Inferior parietal cortex (tissue), 1 donor: ENCODE measurements at regions not wholly inside any gene's neighbourhood (a gene's known extent, or its start where the extent isn't known, plus 50 kb on each side); places are given as distances from the start of the nearest gene placed in this dataset.
"Not testable (repeated sequence)": the region's sequence is repeated elsewhere in the genome, so short reads cannot be mapped to it uniquely, and the experiment has no call there.

Source experiments
- DNase-seq: peaks from one replicate; pipeline ENCODE4 v3.0.0-alpha.2; 2016; ENCODE audit errors: extremely low spot score

DNA sequence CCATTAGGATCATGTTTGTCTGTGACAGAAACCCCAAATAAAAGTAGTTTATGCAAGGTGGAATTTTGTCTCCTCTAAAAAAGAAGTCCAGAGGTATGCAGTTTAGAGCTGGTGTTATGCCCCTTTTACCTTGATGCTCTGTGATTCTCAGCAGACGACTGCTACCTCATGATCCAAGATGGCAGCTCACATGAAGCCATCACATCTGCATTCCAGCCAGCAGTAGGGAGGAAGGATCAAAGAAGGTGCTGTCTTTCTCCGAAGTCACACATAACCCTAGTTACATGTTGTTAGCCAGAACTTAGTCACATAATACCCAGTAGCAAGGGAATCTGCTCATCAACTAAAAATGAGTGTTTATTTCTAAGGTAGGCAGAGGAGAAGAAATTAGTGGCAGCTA is 135.7 kb upstream of the HS3ST2 start:
- no peak for DNase-seq

DNA sequence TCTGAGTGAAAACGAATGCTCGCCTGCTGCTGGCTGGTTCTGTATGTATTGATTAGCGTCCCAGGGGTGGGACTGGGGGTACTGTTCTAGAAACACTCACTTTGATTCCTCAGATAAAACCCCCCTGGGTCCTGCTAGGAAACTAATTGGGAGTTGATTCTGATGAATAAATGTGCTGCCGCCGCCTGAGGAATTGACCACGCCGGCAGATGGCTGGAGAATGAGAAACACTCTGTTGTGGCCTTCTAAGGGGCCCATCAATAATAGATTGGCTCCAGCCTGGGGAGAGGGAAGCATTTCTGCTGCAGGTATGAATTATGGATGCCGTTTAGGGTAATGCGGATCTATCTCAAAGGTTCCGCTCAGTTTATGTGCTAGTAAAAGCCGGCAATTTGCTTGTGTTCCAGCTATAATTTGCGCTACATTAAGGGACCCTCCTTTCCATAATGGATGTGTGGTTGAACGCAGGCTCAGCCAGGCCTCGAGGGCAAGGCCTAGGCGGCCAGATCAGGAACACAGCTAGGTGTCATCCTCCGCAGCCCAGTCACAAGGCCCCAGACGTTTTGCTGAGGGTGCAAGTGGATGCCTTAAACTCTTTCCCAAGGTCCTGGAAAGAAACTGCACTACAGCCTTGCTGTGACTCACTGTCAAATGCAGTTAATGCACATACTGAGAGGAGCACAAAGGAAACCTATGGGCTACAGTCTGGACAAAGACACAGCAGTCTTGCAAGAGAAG is 132.2 kb upstream of the HS3ST2 start:
- no peak for DNase-seq

DNA sequence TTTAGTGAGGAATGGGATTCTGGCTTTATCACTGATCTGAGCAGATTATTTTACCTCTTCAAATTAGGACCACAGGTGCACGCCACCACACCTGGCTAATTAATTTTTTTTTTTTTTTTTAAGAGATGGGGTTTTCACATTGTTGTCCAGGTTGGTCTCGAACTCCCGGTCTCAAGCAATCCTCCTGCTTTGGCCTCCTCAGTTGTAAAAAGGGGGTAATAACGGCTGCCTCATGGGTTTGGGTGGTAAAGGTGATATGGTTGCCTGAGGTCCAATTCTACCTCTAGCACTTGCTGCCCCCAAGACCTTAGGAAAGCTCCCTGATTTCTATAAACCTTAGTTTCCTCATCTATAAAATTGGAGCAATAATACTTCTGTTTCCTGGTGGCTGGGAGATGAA is 130.7 kb upstream of the HS3ST2 start:
- no peak for DNase-seq

DNA sequence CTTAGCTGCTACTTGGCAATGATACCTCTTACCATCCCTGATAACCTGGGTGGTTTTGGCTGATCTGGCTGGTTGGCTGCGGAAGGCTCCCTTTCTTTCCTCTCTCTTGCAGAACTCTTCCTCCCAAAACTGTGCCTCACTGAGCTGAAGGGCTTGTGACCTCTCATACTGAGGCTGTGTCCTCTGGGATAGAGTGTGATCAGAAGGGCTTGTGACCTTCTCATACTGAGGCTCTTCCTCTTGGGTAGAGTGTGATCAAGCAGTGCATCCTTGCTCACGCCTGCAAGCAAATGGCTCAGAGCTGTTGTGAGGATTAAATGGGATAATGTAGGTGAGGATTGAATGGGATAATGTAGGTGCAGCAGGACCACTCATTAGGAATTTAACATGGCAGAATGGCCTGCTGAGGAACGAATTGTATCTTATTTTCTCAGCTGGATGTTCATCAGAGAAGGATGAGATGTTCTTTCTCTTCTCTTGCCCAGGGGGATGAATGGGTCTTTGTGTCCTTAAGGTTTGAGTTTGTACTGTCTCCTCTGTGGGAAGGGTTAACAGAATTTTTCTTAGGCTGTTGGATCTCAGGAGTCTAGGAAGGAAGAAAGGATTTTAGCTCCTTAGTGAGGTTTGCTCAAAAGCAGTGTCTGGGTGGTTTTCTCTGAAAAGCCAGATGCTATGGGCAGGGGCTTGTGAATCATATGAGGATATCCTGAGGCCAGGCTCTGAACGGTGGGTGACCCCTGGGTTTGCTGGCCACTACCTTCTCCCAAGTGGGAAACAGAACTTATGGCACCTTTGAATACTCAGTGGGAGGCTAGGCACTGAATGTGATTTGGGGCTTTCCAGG is 130.0 kb upstream of the HS3ST2 start:
- no peak for DNase-seq

DNA sequence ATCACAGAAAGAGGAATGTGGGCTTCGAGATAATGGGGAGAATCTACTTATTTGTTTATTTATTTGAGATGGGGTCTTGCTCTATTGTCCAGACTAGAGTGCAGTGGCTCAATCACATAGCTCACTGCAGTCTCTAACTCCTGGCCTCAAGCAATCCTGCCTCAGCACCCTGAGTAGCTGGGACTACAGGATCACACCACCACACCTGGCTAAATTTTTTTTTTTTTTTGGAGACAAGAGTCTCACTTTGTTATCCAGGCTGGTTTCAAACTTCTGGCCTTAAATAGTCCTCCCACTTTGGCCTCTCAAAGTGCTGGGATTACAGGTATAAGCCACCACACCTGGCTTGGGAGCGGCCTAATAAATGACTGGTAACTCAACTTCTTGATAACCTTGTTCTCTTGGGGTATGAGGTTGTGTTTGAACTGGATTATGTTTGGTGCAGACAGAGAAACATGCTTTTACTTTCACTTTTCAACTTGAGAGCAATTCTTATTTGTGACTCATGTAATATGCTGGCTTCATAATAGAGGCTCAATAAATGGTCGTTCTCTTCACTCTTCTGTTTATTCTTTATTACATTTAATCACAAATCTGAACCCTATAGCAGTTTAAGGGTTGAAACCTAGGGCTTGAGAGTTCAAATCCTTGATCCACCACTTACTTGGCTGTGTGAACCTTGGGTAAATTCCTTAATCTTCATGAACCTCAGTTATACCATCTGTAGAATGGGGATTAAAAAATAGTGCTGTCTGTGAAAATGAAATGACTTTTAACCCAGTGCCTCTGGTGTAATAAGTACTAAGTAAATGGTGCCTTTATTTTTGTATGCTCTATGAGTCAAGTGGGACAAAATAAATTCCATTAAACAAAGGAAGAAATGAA is 129.1 kb upstream of the HS3ST2 start:
- no peak for DNase-seq

DNA sequence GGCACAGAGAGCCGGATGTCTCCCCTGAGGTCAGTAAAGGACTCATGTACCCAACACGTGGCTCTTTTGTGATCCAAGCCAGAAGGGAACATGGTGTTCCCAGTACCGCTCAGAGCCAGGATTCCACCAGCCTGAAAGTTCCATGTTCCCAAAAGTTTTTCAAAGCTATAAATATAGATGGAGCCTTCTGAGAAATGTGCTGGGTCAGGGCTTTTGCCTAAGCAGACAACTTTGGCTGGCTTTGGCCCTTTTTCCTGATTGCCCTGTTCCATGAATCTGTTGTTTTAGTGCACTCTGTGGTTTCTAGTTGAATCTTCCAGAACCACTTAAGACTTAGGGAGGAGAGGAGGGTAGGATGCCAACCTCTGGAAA is 128.5 kb upstream of the HS3ST2 start:
- no peak for DNase-seq

DNA sequence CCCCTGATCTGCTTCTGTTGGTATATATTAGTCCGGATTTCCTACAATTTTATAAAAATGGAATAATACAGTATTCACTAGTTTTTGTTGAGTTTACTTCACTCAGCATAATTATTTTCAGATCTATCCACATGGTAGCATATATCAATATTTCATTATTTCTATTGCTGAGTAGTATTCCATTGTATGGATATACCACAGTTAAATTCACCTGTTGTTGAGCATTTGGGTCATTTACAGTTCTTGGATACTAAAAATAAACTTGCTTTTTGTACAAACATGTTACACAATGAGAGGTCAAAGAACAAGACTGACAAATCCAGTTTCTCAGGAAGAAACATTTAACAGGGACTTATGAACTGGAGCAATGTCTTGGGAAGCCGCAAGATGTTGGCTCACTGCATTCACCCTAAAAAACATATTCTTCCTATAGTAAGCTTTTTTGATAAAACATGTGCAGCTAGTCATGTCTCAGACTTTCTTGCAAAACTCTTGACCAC is 126.9 kb upstream of the HS3ST2 start:
- no peak for DNase-seq

DNA sequence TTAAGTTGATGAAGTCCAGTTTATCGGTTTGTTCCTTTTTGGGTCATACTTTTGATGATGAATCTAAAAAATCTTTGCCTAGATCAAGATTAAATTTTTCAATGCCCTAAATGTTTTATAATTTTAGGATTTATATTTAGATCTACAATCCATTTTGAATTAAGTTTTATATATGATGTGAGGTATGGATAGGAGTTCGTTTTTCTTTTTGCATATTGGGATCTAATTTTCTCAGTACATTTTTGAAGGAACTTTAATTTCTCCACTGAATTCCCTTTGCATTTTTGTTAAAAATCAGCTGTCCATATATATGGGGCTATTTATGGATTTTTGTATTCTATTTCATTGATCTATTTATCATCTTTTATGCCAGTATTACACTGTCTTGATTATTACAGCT is 125.5 kb upstream of the HS3ST2 start:
- no peak for DNase-seq

DNA sequence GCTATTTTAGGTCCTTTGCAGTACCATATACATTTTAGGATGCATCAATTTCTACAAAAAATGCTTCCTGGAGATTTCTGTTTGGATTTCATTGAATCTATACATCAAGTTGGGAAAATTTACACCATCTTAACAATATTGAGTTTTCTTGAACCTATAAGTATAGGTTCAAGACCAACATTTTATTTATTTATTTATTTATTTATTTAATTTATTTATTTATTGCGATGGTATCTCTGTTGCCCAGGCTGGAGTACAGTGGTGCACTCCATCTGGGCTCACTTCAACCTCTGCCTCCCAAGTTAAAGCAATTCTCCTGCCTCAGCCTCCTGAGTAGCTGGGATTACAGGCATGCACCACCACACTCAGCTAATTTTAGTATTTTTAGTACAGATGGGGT is 125.0 kb upstream of the HS3ST2 start:
- DNase-seq: no peak

DNA sequence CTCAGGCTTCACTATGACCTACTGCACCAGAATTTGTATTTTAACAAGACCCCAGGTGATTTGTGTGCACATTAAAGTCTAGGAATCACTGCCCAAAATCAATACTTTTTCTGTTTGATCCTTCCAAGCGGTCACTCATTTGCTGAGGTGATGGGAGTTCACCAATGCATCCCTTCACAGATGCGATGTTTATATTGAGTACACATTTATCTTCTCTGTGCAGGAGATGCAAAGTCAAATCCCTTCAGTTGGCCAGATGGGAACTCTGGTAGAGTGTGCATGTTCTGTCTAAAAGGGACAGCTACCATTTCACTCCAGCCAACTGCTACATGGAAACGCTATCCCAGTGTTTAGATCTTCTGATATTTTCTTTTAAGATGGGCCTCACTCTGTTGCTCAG is 122.6 kb upstream of the HS3ST2 start:
- no peak for DNase-seq

DNA sequence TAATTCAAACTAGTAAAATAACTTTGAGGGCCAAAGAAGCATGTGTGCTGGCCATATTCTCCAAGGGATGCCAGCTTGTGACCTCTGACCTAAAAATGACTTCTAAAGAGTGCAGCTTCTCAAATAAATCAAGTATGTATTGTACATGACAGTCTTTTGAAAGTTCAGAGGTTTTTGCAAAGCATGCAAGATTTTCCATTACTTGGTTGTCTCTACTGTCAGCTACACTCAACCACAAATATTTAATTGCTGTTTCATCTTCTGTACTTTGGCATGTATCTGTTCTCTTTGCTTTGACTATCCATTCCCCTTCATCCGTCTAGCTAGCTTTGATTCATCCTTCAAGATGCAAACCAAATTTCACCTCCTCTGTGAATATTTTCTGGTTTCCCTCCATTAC is 121.9 kb upstream of the HS3ST2 start:
- no peak for DNase-seq

DNA sequence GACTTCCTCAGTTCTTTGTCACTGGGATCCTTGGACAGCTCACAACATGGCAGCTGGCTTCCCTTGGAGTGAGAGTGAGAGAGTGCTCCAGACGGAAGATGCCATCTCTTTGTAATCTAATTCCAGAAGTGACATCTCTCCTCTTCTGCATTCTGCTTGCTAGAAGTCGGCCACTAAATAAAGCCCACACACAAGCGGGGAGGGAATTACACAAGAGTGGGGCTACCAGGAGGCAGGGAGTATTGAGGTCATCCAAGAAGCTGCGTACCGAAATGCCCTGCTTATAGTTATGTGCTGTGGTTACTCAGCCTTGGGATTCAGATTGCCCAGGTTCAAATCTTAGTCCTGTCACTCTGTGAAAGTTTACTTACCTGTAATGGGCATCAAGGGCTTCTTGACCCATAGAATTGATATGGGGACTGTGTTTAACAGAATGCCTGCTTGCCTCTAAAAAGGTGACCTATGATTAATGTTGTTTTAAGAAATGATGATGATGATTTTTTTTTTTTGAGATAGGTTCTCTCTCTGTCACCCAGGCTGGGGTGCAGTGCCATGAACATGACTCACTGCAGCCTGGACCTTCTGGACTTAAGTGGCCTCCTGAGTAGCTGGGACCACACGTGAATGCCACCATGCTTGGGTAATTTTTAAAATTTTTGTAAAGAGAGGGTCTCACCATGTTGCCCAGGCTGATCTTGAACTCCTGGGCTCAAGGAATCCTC is 120.9 kb upstream of the HS3ST2 start:
- no peak for DNase-seq

DNA sequence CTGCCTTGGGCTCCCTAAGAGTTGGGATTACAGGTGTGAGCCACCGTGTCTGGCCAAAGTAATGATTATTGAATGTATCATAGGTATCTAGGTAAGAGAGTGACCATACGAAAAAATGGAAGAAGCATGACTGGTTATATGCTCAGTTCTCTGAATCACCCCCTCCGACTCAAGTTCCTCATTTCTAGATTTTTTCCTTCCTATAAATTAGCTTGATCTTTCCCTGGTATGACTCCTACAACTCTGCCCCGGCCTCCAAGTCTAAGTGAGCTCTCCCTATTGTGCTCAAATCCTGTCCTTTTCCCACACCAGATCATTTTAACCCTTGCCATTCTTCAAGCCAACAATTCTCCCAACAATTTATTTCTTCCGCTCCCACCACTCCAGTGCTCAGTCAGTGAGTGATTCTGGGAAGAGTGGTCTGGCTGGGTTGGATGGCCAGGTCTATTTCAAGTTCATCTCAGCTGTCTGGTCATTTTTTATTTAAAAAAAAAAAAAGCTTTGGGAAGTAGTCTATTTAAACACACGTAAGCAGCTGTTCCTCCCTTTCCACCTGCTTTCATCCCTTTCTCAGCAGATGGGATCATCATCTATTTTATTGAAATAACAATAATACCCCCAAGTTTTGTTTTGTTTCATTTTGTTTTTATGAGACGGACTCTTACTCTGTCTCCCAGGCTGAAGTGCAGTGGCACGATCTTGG is 120.2 kb upstream of the HS3ST2 start:
- DNase-seq: no peak

DNA sequence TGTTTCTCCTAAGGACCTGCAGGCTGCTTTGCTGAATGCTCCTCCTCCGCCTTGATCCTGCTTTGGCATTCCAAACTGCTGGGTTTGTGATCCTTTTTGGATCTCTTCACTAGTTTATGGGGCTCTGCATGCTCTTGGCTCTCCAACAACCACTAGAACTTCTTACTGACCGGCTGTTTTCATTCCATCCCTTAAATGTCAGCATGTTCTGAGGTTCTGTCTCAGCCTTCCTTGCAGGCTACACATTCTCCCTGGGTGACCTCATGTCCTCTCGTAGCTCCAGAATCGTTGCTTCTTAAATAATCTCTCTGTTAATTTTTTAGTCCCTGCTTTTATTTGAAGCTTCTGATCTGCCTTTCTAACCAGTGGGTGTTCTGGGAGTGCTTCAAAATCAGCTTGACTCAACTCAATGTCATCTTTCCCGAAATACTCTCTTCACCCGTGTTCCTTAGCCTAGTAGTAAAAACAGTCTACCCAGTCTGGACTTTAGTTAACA is 119.0 kb upstream of the HS3ST2 start:
- no peak for DNase-seq

DNA sequence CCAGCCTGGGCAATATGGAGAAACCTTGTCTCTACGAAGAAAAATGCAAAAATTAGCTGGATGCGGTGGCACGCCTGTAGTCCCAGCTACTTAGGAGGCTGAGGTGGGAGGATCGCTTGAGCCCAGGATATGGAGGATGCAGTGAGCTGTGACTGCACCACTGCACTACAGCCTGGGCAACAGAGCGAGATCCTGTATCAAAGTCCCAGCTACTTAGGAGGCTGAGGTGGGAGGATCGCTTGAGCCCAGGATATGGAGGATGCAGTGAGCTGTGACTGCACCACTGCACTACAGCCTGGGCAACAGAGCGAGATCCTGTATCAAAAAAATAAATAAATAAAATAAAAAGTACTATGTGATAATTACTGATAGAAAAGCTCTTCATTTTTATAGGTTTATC is 118.2 kb upstream of the HS3ST2 start:
- DNase-seq: not testable (repeated sequence)

DNA sequence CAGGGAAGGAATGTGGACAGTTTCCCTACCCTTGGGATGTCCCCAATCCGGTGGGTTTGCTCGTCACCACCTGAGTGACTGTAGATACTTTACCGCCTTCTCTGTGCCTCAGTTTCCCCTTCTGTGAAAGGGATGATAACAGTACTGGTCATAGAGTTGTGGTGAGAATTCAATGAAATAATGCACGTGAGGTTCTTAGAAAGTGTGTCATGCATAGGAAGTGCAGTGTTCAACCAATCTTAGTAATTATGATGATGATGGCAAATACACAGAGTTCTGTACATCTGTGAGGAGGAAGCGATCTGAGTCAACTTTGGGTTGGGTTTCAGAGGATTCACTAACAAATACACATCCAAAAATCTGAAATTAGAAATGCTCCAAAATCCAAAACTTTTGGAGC is 114.6 kb upstream of the HS3ST2 start:
- DNase-seq: no peak

DNA sequence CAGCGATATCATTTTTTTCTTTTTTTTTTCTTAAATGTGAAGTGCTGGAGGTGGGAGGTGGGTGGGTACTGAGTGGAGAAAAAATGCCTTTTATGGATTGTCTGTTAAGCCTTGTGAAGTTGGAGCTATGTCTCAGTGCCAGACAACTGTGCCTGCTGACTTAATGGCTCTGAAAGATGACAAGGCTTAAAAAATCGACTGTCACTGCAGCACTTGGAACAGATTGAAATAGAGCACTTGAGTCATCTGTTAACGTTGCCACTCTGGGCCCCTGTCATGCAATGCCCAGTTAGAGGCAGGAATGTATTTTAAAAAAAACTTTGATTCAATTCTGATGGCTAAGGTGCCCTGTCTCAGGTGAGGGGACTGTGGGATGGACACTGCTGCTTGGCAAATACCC is 108.2 kb upstream of the HS3ST2 start:
- no peak for DNase-seq

DNA sequence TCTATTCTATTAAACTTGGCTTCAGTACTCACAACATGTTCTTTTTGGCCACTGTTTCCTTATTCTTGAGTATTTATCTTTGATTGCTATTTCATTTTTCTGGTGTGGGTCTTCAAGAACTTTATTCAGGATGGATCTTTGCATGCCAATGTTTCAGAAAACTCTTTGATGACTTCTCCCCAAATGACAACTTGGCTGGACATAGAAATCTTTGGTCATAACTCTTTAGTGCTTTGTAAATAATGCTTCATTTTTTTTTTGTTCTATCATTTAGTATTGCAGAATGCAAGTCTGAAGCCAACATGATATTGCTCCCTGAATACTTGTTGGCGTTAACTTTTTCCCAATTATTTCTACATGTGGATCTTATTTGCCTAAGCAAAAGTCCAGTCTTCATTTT is 103.6 kb upstream of the HS3ST2 start:
- DNase-seq: no peak

DNA sequence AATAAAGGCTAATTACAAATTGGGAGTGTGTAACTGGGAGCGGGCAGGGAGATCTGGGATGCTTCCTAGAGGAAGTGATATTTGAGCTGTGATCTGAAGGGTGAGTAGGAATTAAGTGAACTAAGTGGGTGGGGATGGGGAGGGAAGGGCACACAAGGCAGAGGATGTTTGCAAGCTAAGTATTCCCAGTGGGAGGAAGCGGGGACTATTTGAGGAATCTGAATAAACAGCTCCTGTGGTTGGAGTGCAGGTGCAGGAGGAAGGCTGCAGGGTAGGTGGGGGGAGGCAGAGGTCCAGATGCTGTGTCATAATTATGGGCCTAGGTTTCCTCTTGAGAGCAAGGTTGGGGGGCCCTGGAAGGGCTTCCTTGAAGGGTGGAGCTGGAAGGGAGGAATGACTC is 102.1 kb upstream of the HS3ST2 start:
- DNase-seq: no peak

DNA sequence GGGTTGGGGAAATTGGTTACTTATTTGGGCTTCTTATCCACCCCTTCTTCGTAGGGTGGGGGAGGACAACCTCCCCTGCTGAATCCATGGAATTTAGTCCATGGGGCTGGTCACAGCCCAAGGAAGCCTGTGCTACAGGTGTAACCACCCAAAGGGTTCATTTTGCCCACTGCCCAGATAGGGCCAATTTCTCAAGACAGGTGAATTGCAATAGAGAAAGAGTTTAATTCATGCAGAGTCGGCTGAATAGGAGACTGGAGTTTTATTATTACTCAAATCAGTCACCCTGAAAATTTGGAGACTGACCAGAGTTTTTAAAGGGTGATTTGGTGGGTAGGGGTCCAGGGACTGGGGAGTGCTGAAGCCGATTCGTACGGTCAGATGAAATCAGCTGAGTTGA is 101.5 kb upstream of the HS3ST2 start:
- DNase-seq: no peak

DNA sequence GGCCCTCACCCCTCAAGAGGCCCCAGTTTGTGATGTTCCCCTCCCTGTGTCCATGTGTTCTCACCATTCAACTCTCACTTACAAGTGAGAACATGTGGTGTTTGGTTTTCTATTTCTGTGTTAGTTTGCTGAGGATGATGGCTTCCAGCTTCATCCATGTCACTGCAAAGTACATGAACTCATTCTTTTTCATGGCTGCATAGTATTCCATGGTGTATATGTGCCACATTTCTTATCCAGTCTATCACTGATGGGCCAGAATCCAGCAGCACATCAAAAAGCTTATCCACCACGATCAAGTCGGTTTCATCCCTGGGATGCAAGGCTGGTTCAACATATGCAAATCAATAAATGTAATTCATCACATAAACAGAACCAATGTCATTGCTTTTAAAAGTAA is 95.4 kb upstream of the HS3ST2 start:
- DNase-seq: not testable (repeated sequence)
